A549 (cell line): ENCODE measurements at regions not wholly inside any gene's neighbourhood (a gene's known extent, or its start where the extent isn't known, plus 50 kb on each side); places are given as distances from the start of the nearest gene placed in this dataset.

Experiments
- ATAC-seq, 2 experiments: fragments of 200-7000 bp in 1 of 2; fragments of >200 bp in 1 of 2; cut with Nextera tagmentation in 1 of 2; cut with Tn5 transposase in 1 of 2; 3 replicates each; pipeline versions ENCODE4 v1.8.0 to v1.9.1; 2018 to 2020; ENCODE audit warnings: mild to moderate bottlenecking in 1 of 2, moderate library complexity in 1 of 2
- CTCF ChIA-PET: fragments of 300-600 bp; sonication (Branson Sonifier 250); formaldehyde crosslinking; extraction: SDS; loops from one replicate; lab custom pipeline; 2021; ENCODE audit warnings: antibody characterized with exemption, inconsistent platforms; lab: Yijun Ruan, JAX
- POLR2A ChIA-PET: fragments of 350-600 bp; formaldehyde crosslinking; extraction: SDS; loops from one replicate; lab custom pipeline; 2021; ENCODE audit warnings: antibody characterized with exemption, inconsistent platforms; lab: Yijun Ruan, JAX
- DNase-seq, 2 experiments: peaks; one replicate each; pipeline versions ENCODE4 v3.0.0 to v3.0.0-alpha.2; 2011 to 2016; ENCODE audit warnings: low read depth in 1 of 2, low spot score in 1 of 2
- FAIRE-seq: peaks from 2 replicates; lab custom pipeline; 2011; peaks lifted over from hg19 to GRCh38; lab: Jason Lieb, UNC
- H3K27ac ChIP-seq, 2 experiments: fragments of >200 bp; sonication (Bioruptor Twin); formaldehyde crosslinking; 3 replicates each; pipeline ENCODE4 v1.5.1; 2016 to 2017
- H3K4me1 ChIP-seq: fragments of >200 bp; sonication (Bioruptor Twin); formaldehyde crosslinking; 3 replicates; pipeline ENCODE4 v1.6.1; 2016
- H3K4me2 ChIP-seq: fragments of >200 bp; sonication (Bioruptor Twin); formaldehyde crosslinking; 3 replicates; pipeline ENCODE4 v1.6.1; 2016
- H3K4me3 ChIP-seq: fragments of >200 bp; sonication (Bioruptor Twin); formaldehyde crosslinking; 3 replicates; pipeline ENCODE4 v1.5.1; 2016
- H3K9me3 ChIP-seq: fragments of >200 bp; sonication (Bioruptor Twin); formaldehyde crosslinking; 3 replicates; pipeline ENCODE4 v1.6.1; 2016
- BHLHE40 ChIP-seq: IDR thresholded peaks from 2 replicates; pipeline ENCODE4 v1.6.1; 2012; ENCODE audit warnings: low read depth, low read length, inconsistent platforms
- CBX8 ChIP-seq: fragments of 200-600 bp; sonication (generic); IDR thresholded peaks from 2 replicates; pipeline ENCODE4 v1.6.1; 2016
- CEBPB ChIP-seq, 2 experiments: fragments of >200 bp in 1 of 2; sonication (Bioruptor Twin) in 1 of 2; formaldehyde crosslinking in 1 of 2; IDR thresholded peaks; 2 replicates each; pipeline ENCODE4 v1.6.1; 2012 to 2016
- EHF ChIP-seq: fragments of 250-450 bp; sonication (Bioruptor Pico); IDR thresholded peaks from 2 replicates; pipeline ENCODE4 v1.5.0; 2020; ENCODE audit warnings: mild to moderate bottlenecking
- ESRRA ChIP-seq: fragments of 150-350 bp; IDR thresholded peaks from 2 replicates; pipeline ENCODE4 v1.6.1; 2014; ENCODE audit warnings: mild to moderate bottlenecking, low read length, borderline replicate concordance
- FOSB ChIP-seq: fragments of 250-450 bp; sonication (Bioruptor Pico); IDR thresholded peaks from 2 replicates; pipeline ENCODE4 v1.5.0; 2020; ENCODE audit warnings: mild to moderate bottlenecking, moderate library complexity
- FOSL2 ChIP-seq, 2 experiments: fragments of 450-650 bp in 1 of 2; fragments of >200 bp in 1 of 2; sonication (Bioruptor Twin) in 1 of 2; formaldehyde crosslinking; IDR thresholded peaks; 2 replicates each; pipeline versions ENCODE4 v1.5.0 to v1.6.1; 2016 to 2020; ENCODE audit warnings: mild to moderate bottlenecking in 1 of 2, moderate library complexity in 1 of 2
- GATA3 ChIP-seq: IDR thresholded peaks from 2 replicates; pipeline ENCODE4 v1.6.1; 2012; ENCODE audit warnings: borderline replicate concordance
- HDAC2 ChIP-seq: fragments of 200-600 bp; sonication (generic); IDR thresholded peaks from 2 replicates; pipeline ENCODE4 v1.6.1; 2016
- HEYL ChIP-seq: fragments of 250-450 bp; sonication (Bioruptor Pico); IDR thresholded peaks from 2 replicates; pipeline ENCODE4 v1.8.0; 2021; ENCODE audit warnings: mild to moderate bottlenecking, moderate library complexity
- HMGXB4 ChIP-seq: fragments of 250-450 bp; sonication (Bioruptor Pico); IDR thresholded peaks from 2 replicates; pipeline ENCODE4 v1.5.0; 2021; ENCODE audit warnings: mild to moderate bottlenecking, moderate library complexity, borderline replicate concordance
- HOXA7 ChIP-seq: fragments of 250-450 bp; sonication (Bioruptor Pico); IDR thresholded peaks from 2 replicates; pipeline ENCODE4 v1.5.0; 2020; ENCODE audit warnings: mild to moderate bottlenecking, moderate library complexity
- JUN ChIP-seq, 2 experiments: fragments of >200 bp; sonication (Bioruptor Twin); formaldehyde crosslinking; IDR thresholded peaks; 2 replicates in 1 of 2; 3 replicates in 1 of 2; pipeline ENCODE4 v1.6.1; 2016 to 2017
- KDM5A ChIP-seq: fragments of 200-600 bp; sonication (generic); IDR thresholded peaks from 2 replicates; pipeline ENCODE4 v1.6.1; 2016; ENCODE audit warnings: antibody characterized with exemption, mild to moderate bottlenecking
- MAX ChIP-seq: IDR thresholded peaks from 2 replicates; pipeline ENCODE4 v1.6.1; 2012
- MYC ChIP-seq: IDR thresholded peaks from 2 replicates; pipeline ENCODE4 v1.6.1; 2012; ENCODE audit warnings: mild to moderate bottlenecking, inconsistent platforms, low read length, improper control_type of control experiment, borderline replicate concordance
- NPAS2 ChIP-seq: fragments of 250-450 bp; sonication (Bioruptor Pico); IDR thresholded peaks from 2 replicates; pipeline ENCODE4 v1.8.0; 2022; ENCODE audit warnings: mild to moderate bottlenecking, moderate library complexity, borderline replicate concordance
- NR3C1 ChIP-seq: fragments of >200 bp; sonication (Bioruptor Twin); formaldehyde crosslinking; IDR thresholded peaks from 3 replicates; pipeline ENCODE4 v1.6.1; 2017
- PHF8 ChIP-seq: fragments of 200-600 bp; sonication (generic); IDR thresholded peaks from 2 replicates; pipeline ENCODE4 v1.6.1; 2016; ENCODE audit warnings: low read depth, mild to moderate bottlenecking, antibody characterized with exemption, moderate library complexity, borderline replicate concordance
- POLR2AphosphoS2 ChIP-seq: conservative IDR thresholded peaks from 2 replicates; pipeline ENCODE4 v1.6.1; 2012; ENCODE audit warnings: low read length, improper control_type of control experiment, inconsistent platforms
- RAD21 ChIP-seq, 2 experiments: fragments of >200 bp in 1 of 2; sonication (Bioruptor Twin) in 1 of 2; formaldehyde crosslinking in 1 of 2; IDR thresholded peaks in 1 of 2; conservative IDR thresholded peaks in 1 of 2; 2 replicates in 1 of 2; 3 replicates in 1 of 2; pipeline ENCODE4 v1.6.1; 2012 to 2018; ENCODE audit warnings: inconsistent platforms in 1 of 2
- RARB ChIP-seq: fragments of 250-450 bp; sonication (Bioruptor Pico); IDR thresholded peaks from 2 replicates; pipeline ENCODE4 v1.8.0; 2021; ENCODE audit warnings: mild to moderate bottlenecking, moderate library complexity
- RCOR1 ChIP-seq: fragments of 150-350 bp; IDR thresholded peaks from 2 replicates; pipeline ENCODE4 v1.6.1; 2014; ENCODE audit warnings: antibody characterized with exemption, low read length, low read depth
- RFX5 ChIP-seq: fragments of 450-650 bp; IDR thresholded peaks from 2 replicates; pipeline ENCODE4 v1.7.1; 2014; ENCODE audit warnings: antibody characterized with exemption, mild to moderate bottlenecking, moderate library complexity
- RNF2 ChIP-seq: fragments of 200-600 bp; sonication (generic); IDR thresholded peaks from 2 replicates; pipeline ENCODE4 v1.6.1; 2016; ENCODE audit warnings: low read depth, mild to moderate bottlenecking, antibody characterized with exemption, moderate library complexity, borderline replicate concordance
- SMC3 ChIP-seq: fragments of >200 bp; sonication (Bioruptor Twin); formaldehyde crosslinking; IDR thresholded peaks from 3 replicates; pipeline ENCODE4 v1.6.1; 2018; ENCODE audit warnings: inconsistent platforms
- ZC3H11A ChIP-seq: fragments of 450-650 bp; IDR thresholded peaks from 2 replicates; pipeline ENCODE4 v1.6.1; 2014; ENCODE audit warnings: antibody characterized with exemption, mild to moderate bottlenecking
- ZNF302 ChIP-seq: fragments of 250-450 bp; sonication (Bioruptor Pico); IDR thresholded peaks from 2 replicates; pipeline ENCODE4 v1.9.0; 2021; ENCODE audit warnings: inconsistent platforms, mild to moderate bottlenecking, moderate library complexity
- ZSCAN20 ChIP-seq: fragments of 250-450 bp; sonication (Bioruptor Pico); IDR thresholded peaks from 2 replicates; pipeline ENCODE4 v1.8.0; 2022; ENCODE audit warnings: mild to moderate bottlenecking, moderate library complexity
- WGBS: methylation state at CpG from one replicate; pipeline ENCODE4 v1.1.6; 2017; ENCODE audit errors: missing lambda C conversion rate; 5-methylcytosine and 5-hydroxymethylcytosine counted together
- TF ChIP-seq, protein P1 (sequence below): IDR thresholded peaks from 2 replicates; pipeline ENCODE4 v1.6.1; 2012; ENCODE audit warnings: low read depth, borderline replicate concordance
- TF ChIP-seq, protein P2 (sequence below): IDR thresholded peaks from 2 replicates; pipeline ENCODE4 v1.6.1; 2012
- TF ChIP-seq, protein P3 (sequence below): fragments of >200 bp; sonication (Bioruptor Twin); formaldehyde crosslinking; IDR thresholded peaks from 3 replicates; pipeline ENCODE4 v1.6.1; 2016

- WGBS = 0% methylated on average over 1 of the region's 1 CpG
- Histone ChIP-seq H3K4me3 (no peak overlapping the region), H3K4me1 (no peaks in the 10 kb centered on the region)
- TF ChIP-seq RAD21 (conservative IDR thresholded peaks at IDR 0.05 in 1 of 2, IDR thresholded peaks at IDR 0.05 in 1 of 2) (no peak), JUN (IDR thresholded peaks at IDR 0.05) (no peak), HEYL (CRISPR knock-in tag) (no peak), EHF (CRISPR knock-in tag) (no peak), SMC3 (no peak), ZNF302 (CRISPR knock-in tag) (no peak), PHF8 (no peak)
- TF ChIP-seq, all 56 proteins: peak for 0
- ATAC-seq (no peak), DNase-seq (no peak), FAIRE-seq (no peak)
- Histone ChIP-seq H3K4me2 (no peak overlapping the region), H3K27ac (no peak overlapping the region), H3K9me3 (no peaks in the 10 kb centered on the region)
- POLR2A ChIA-PET = no interaction called here
- CTCF ChIA-PET = no interaction called here
Measured at GRCh38 chr12:76942267-76942666, 63.4 kb upstream of the CSRP2 start.

DNA sequence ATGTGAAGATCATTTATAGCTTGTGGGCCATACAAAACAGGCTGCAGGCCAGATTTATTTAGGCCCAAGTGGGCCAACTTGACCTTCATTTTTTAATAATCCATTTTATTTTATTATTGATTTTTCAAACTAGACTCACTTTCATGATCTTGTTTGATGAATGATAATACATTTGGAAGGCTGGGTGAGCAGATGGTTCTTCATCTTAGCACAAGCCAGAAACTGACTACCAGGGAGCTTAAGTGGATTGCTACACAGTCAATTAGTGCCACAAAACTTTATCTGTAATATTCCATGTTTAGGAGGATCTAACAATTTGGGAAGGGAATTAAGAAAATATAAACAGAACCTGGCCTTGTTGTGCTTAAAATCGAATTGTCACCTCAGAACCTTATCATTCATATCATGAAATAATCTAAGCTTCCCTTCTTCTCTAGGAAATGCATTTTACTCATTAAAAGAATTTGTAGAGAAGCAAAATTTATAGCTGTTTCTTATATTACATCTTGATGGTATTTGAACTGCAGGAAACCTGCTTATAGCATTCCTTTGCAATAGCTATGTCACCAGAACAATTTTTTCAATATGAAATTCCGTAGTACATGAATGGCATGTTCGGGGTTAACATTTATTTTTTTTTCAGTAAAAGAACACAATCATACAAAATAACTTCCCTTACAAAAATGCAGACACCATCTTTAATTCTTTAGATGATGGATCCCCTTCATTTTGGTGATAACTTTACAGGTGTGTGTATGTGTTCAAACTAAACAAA, 62.0 kb upstream of the CSRP2 start:
- 13% methylated on average over 3 of the region's 3 CpGs for WGBS
- FAIRE-seq = no peak
- Histone ChIP-seq H3K4me3 (no peak overlapping the region), H3K27ac (no peak overlapping the region), H3K4me2 (no peak overlapping the region), H3K9me3 (no peaks in the 10 kb centered on the region), H3K4me1 (no peaks in the 10 kb centered on the region)
- DNase-seq = no peak
- CTCF ChIA-PET = interaction anchor here (1.1 kb wide), 1 partner anchor 14 kb away, joined by 3 read pairs; no protein-coding TSS in a partner anchor
- ATAC-seq = no peak
- POLR2A ChIA-PET = no interaction called here
- no peak for TF ChIP-seq NR3C1
- no peak for TF ChIP-seq CBX8
- TF ChIP-seq, protein P1, sequence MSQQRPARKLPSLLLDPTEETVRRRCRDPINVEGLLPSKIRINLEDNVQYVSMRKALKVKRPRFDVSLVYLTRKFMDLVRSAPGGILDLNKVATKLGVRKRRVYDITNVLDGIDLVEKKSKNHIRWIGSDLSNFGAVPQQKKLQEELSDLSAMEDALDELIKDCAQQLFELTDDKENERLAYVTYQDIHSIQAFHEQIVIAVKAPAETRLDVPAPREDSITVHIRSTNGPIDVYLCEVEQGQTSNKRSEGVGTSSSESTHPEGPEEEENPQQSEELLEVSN = no peak
- TF ChIP-seq POLR2AphosphoS2 = no peak
- no peak for TF ChIP-seq GATA3
- no peak for TF ChIP-seq RCOR1
- TF ChIP-seq KDM5A = no peak
- TF ChIP-seq, protein P2, sequence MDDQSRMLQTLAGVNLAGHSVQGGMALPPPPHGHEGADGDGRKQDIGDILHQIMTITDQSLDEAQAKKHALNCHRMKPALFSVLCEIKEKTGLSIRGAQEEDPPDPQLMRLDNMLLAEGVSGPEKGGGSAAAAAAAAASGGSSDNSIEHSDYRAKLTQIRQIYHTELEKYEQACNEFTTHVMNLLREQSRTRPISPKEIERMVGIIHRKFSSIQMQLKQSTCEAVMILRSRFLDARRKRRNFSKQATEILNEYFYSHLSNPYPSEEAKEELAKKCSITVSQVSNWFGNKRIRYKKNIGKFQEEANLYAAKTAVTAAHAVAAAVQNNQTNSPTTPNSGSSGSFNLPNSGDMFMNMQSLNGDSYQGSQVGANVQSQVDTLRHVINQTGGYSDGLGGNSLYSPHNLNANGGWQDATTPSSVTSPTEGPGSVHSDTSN = no peak
- TF ChIP-seq, protein P3, sequence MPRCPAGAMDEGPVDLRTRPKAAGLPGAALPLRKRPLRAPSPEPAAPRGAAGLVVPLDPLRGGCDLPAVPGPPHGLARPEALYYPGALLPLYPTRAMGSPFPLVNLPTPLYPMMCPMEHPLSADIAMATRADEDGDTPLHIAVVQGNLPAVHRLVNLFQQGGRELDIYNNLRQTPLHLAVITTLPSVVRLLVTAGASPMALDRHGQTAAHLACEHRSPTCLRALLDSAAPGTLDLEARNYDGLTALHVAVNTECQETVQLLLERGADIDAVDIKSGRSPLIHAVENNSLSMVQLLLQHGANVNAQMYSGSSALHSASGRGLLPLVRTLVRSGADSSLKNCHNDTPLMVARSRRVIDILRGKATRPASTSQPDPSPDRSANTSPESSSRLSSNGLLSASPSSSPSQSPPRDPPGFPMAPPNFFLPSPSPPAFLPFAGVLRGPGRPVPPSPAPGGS = no peak
- TF ChIP-seq NPAS2 = no peak
- TF ChIP-seq RFX5 = no peak
- no peak for TF ChIP-seq FOSB
- no peak for TF ChIP-seq BHLHE40
- TF ChIP-seq ZSCAN20 = no peak
- no peak for TF ChIP-seq ZC3H11A
- no peak for TF ChIP-seq RARB (CRISPR knock-in tag)
- TF ChIP-seq MAX = no peak

DNA sequence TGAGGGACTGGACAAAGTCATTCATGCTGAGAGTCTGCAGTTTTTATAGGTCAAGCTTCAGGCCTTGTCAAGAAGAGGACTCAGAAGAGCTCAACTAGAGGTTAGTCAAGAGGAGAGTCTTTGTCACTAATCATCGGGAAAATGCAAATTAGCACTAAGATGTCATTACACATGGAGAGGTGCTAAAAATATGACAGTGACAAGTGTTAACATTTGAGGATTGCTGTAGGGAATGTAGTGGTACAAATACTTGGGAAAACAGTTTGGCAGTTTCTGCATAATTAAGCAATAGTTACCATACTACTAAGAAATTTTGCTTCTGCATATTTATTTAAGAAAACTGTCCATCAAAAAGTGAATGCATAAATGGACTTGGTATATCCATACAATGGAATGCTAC, 60.9 kb upstream of the CSRP2 start:
- FAIRE-seq (no peak), DNase-seq (no peak), ATAC-seq (no peak)
- Histone ChIP-seq H3K9me3 (no peaks in the 10 kb centered on the region), H3K4me3 (no peak overlapping the region), H3K4me2 (no peak overlapping the region), H3K4me1 (no peaks in the 10 kb centered on the region), H3K27ac (no peak overlapping the region)
- CTCF ChIA-PET = no interaction called here
- POLR2A ChIA-PET = no interaction called here
- WGBS = 37% methylated on average over 1 of the region's 1 CpG
- TF ChIP-seq HDAC2 (no peak), RCOR1 (no peak), CBX8 (no peak), HMGXB4 (no peak), ZSCAN20 (no peak), FOSL2 (IDR thresholded peaks at IDR 0.05) (no peak), FOSL2 (CRISPR knock-in tag; IDR thresholded peaks at IDR 0.05) (no peak), MYC (no peak), RNF2 (no peak), HOXA7 (no peak), CEBPB (IDR thresholded peaks at IDR 0.05) (no peak), ESRRA (no peak), RARB (CRISPR knock-in tag) (no peak)
